Erythroblast (primary cell): ENCODE measurements at regions not wholly inside any gene's neighbourhood (a gene's known extent, or its start where the extent isn't known, plus 50 kb on each side); places are given as distances from the start of the nearest gene placed in this dataset.

ENCODE experiments used
- DNase-seq, 2 experiments: peaks; one replicate each; lab custom pipeline; 2025; lab: John Stamatoyannopoulos, UW
- GATA1 ChIP-seq: IDR thresholded peaks from 2 replicates; pipeline ENCODE4 v1.6.1; 2011; ENCODE audit warnings: low read depth, mild to moderate bottlenecking, control low read depth, low read length, moderate library complexity
- POLR2A ChIP-seq: IDR thresholded peaks from 2 replicates; pipeline ENCODE4 v1.6.1; 2011; ENCODE audit warnings: mild to moderate bottlenecking, low read length

DNA sequence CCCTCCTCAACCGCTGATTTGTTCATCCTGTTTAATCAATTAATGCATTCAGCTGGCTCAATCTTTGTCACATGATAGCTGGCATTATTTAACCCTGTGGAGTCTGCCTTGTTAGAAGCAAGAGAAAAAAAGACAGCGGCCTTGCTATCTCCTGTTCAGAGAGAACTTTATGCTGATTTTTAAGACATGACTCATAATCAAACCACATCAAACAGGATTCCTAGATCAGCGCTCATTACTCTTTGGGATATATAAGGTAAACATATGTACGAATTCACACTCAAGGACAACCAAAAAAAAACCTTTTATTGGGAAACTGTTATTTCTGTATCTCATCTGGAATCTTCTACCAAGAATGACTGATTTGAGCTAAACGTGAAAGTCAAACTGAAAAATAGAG lies 195.1 kb downstream of the C1D start:
- DNase-seq: no peak
- no peak for TF ChIP-seq GATA1
- TF ChIP-seq POLR2A: no peak

DNA sequence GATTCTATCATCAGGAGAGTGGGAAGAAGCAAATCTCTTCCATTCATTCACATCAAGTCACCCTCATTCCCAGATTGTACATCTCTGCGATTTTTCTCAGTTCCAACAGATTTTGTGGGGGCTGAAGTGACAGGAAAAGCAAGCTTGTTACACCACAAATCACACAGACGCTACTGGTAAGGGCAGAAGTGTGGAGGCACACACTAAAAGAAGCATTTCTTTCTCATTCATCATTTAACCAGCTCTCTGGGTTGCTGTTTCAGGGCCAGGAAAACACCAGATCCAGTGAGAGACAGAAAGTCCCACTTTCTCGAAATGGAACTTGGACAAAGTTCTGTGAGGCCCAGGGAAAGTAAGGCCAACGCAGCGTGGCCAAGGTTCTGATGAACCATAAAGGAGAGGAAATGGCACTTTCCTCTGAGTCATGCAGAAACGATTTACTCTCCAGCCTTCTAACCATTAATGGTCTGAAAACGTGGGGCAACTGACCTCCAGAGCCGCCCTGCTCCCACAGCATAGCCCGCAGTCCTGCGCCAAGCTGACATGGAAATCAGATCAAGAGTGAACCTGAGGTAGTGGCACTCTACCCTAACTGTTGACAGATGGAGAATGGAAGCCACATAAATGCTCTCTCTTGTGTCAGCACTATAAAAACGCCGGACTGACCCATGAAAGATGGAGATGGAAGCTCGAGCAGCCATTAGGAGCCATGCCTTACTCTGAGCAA lies 191.0 kb downstream of the C1D start:
- TF ChIP-seq GATA1 (no peak), POLR2A (no peak)
- no peak for DNase-seq

DNA sequence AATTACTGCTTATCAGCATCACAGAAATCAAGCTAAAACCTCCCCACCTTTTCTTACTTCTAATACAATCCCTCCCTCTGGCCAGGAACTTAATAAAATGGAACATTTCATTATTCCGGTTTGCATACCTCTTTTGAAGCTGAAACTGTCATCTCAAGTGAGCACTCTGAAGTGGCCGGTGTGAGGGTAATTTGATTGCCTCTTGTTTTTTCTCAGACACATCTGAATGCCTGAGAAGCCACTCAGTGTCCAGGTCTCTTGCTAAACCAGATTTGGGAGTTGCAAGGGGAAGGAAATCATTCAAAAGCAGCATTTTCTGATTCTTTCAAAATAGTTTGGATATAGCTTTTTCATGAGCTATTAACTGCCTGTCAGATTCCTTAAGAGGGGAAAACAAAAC lies 190.3 kb downstream of the C1D start:
- no peak for DNase-seq
- no peak for TF ChIP-seq GATA1
- TF ChIP-seq POLR2A: no peak

DNA sequence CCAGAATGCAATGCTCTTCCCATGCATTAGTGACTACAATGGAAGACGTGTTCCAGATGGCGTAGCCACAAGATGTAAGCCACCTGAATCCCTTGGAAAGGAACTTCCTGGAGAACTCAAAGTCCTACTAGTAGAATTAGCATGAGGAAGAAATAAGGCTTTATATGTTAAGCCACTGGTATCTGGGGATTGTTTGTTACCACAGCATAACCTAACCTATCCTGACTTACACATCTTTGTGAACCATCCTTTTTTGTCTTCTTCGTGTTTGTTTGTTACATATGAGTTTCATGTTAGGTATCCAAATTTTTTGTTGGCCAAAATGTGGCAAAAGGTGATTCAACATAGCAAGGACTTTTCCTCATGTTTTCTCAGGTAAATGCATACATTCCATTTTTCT lies 188.9 kb downstream of the C1D start:
- DNase-seq: no peak
- no peak for TF ChIP-seq GATA1
- TF ChIP-seq POLR2A: no peak

- TF ChIP-seq POLR2A (no peak), GATA1 (no peak)
- no peak for DNase-seq
These were observed 186.6 kb downstream of the C1D start for GRCh38 chr2:67876176-67876575.

DNA sequence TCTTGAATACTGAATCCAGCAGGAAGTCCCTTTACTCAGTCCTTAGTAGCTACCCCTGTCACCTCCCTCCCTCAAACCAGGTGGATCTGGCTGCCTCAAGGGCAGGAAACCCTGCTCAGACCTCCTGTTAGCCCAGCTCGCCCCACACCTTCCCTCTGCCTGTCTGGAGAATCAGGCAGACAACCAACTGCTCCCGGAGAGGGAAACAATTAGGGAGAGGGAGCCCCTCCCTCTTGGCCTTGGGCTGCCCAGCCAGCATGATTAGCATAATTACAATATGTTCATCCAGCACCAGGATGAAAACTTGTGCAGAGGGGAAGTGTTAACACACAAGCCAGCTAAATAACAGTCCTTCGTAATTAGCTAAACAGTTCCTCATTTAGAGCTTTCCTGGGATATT lies 185.5 kb downstream of the C1D start:
- no peak for DNase-seq
- TF ChIP-seq GATA1: no peak

DNA sequence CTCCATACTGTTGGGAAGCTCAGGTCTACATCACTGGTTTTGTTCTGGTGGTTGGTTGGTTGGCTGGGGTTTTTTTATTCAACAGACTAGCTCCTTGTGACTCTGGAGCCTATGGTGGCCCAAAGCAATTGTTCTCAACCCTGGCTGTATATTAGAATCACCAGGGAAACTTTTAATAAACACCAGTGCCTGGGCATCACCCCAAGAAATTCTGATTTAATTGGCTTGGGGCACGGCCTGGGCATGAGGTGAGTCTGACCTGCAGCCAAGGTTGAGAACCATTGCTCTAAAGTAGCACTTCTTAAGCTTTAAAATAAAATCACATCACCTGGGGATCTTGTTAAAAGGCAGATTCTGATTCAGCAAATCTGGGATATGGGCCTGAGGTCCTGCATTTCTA lies 184.1 kb downstream of the C1D start:
- TF ChIP-seq POLR2A: no peak
- no peak for TF ChIP-seq GATA1
- DNase-seq: no peak

GRCh38 chr2:67879586-67880290 lies 183.1 kb downstream of the C1D start:
- DNase-seq: no peak

GRCh38 chr2:67880291-67880761 lies 182.5 kb downstream of the C1D start:
- DNase-seq: no peak
- no peak for TF ChIP-seq GATA1
- no peak for TF ChIP-seq POLR2A

More at GRCh38 chr2:67879586-67880290, 183.1 kb downstream of the C1D start:
- TF ChIP-seq GATA1 (no peak), POLR2A (no peak)

GRCh38 chr2:67881816-67882215 lies 181.0 kb downstream of the C1D start:
- DNase-seq: no peak
- no peak for TF ChIP-seq GATA1
- TF ChIP-seq POLR2A: no peak

DNA sequence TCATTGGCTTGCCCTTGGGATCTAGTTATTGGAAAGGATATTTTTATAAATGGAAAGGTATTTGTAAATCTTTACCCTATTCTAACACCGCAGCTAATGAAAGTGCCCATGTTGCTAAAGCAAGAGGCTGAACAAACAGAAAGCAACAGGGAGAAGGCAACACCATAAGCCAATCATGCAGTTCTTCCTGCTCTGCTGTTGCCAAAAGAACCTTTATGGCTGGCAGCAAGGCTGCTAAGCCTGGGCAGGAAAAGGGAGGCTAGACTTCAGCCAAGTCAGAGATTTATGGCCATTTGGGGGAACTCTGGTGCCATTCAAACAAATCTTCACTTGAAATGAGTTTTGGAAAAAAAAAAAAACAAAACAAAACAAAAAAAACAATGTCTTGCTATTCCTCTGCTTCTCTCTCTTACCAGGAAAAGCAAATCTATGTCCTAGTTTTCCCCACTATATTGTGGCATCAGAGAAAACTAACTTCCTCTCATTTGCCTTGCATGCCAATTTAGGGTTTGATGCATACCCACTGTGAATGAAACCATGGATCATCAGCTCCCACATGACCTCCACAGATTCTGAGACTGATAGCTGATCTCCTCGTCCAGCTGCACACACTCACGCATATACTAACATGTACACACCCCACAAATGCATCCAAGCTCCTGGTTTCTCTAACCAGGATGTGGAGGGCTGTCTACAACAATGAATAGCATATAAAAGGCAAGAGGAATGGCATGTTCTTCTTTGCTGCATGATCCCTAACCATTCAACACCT lies 179.3 kb downstream of the C1D start:
- TF ChIP-seq GATA1 (no peak), POLR2A (no peak)
- no peak for DNase-seq

DNA sequence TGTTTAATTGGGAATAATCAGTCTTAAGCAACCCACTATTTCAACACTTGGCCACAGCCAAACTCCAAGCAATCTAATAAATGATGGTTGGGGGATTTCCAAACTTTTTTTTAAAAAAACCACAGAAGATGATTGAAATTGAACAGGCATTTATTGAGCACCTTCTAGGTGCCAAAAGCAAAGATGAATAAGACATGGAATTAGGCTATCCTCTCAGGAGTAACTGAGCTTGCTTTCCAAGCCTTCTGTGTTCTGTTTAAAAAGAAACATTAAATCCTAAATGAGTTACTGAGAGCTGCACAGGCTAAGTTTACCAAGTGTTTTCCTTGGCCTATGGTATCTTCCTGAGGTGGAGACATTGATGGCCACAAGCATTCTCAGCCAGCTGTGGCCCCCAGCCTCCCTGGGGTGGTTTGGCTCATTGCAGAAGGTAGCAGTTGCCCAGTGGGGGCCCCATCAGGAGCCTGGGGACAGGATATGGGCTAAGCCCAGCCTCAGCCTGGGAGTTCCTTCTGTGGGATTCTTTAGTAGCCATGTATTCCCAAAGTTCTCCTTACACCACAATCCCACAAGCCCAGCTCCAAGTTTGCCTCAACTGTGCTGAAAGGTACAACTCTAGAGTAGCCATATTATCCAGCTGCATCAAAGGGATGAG lies 174.3 kb downstream of the C1D start:
- no peak for DNase-seq
- TF ChIP-seq GATA1: no peak
- no peak for TF ChIP-seq POLR2A

- TF ChIP-seq GATA1 (no peak), POLR2A (no peak)
- no peak for DNase-seq
These were observed 173.7 kb downstream of the C1D start for GRCh38 chr2:67889056-67889455.

DNA sequence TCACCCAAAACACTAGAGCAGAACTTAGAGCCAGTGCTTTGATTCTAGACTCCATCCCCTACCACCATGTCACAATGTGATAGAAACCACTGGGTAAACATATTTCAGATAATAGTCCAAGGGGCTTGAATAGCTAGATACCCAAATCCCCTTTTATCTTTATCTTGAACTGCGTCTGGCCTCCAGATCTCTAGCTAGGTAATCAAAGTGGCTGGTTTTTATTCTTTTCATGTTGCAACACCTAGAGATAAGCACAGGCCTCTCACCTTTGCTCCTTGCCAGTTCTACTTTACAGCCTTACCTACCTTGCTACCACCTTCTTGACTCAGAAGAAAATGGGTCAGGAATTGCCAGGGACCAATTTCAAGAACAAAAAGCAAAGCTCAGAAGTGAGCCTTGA lies 171.2 kb downstream of the C1D start:
- no peak for TF ChIP-seq POLR2A
- no peak for TF ChIP-seq GATA1
- no peak for DNase-seq
